ENCODE measurements at regions not wholly inside any gene's neighbourhood (a gene's known extent, or its start where the extent isn't known, plus 50 kb on each side); places are given as distances from the start of the nearest gene placed in this dataset.

GRCh38 chr18:27394687-27395086 is 209.6 kb upstream of the CHST9 start:
- DNase-seq (ENCODE audit: extremely low spot score), result no peak
- no peaks in the 10 kb centered on the region for H3K36me3 ChIP-seq (ENCODE audit: insufficient read depth)
- H3K4me3 ChIP-seq (ENCODE audit: low read depth, low read length), result no peak overlapping the region
- no peaks in the 10 kb centered on the region for H3K4me1 ChIP-seq (ENCODE audit: insufficient read depth)
- WGBS, result 73% methylated on average over 3 of the region's 3 CpGs
- H3K27ac ChIP-seq (ENCODE audit: low read depth), result no peak overlapping the region

GRCh38 chr18:27382567-27383216 is 197.6 kb upstream of the CHST9 start:
- WGBS, result 54% methylated on average over 4 of the region's 4 CpGs
- H3K36me3 ChIP-seq (ENCODE audit: insufficient read depth), result no peaks in the 10 kb centered on the region
- no peak for DNase-seq (ENCODE audit: extremely low spot score)
- no peak overlapping the region for H3K27ac ChIP-seq (ENCODE audit: low read depth)
- no peak overlapping the region for H3K4me3 ChIP-seq (ENCODE audit: low read depth, low read length)
- H3K4me1 ChIP-seq (ENCODE audit: insufficient read depth), result no peaks in the 10 kb centered on the region

- 58% methylated on average over 2 of the region's 2 CpGs for WGBS
- Histone ChIP-seq H3K4me3 (ENCODE audit: low read depth, low read length) (no peak overlapping the region), H3K36me3 (ENCODE audit: insufficient read depth) (no peaks in the 10 kb centered on the region), H3K4me1 (ENCODE audit: insufficient read depth) (no peaks in the 10 kb centered on the region), H3K27ac (ENCODE audit: low read depth) (no peak overlapping the region)
- DNase-seq (ENCODE audit: extremely low spot score), result no peak
Observed at GRCh38 chr18:27378431-27379095, 193.5 kb upstream of the CHST9 start.

GRCh38 chr18:27377251-27377650 is 192.1 kb upstream of the CHST9 start:
- 70% methylated on average over 1 of the region's 1 CpG for WGBS
- no peak overlapping the region for H3K27ac ChIP-seq (ENCODE audit: low read depth)
- no peak for DNase-seq (ENCODE audit: extremely low spot score)
- H3K36me3 ChIP-seq (ENCODE audit: insufficient read depth), result no peaks in the 10 kb centered on the region
- H3K4me1 ChIP-seq (ENCODE audit: insufficient read depth), result no peaks in the 10 kb centered on the region
- no peak overlapping the region for H3K4me3 ChIP-seq (ENCODE audit: low read depth, low read length)

GRCh38 chr18:27372386-27372785 is 187.3 kb upstream of the CHST9 start:
- no peak overlapping the region for H3K27ac ChIP-seq (ENCODE audit: low read depth)
- no peaks in the 10 kb centered on the region for H3K4me1 ChIP-seq (ENCODE audit: insufficient read depth)
- DNase-seq (ENCODE audit: extremely low spot score), result no peak
- no peak overlapping the region for H3K4me3 ChIP-seq (ENCODE audit: low read depth, low read length)
- no peaks in the 10 kb centered on the region for H3K36me3 ChIP-seq (ENCODE audit: insufficient read depth)
- 7% methylated on average over 1 of the region's 1 CpG for WGBS

- H3K4me3 ChIP-seq (ENCODE audit: low read depth, low read length), result no peak overlapping the region
- no peaks in the 10 kb centered on the region for H3K36me3 ChIP-seq (ENCODE audit: insufficient read depth)
- no peak for DNase-seq (ENCODE audit: extremely low spot score)
- H3K27ac ChIP-seq (ENCODE audit: low read depth), result no peak overlapping the region
- 91% methylated on average over 5 of the region's 5 CpGs for WGBS
- no peaks in the 10 kb centered on the region for H3K4me1 ChIP-seq (ENCODE audit: insufficient read depth)
Observed at GRCh38 chr18:27366665-27367064, 181.6 kb upstream of the CHST9 start.

GRCh38 chr18:27366151-27366550 is 181.0 kb upstream of the CHST9 start:
- 79% methylated on average over 1 of the region's 1 CpG for WGBS
- DNase-seq (ENCODE audit: extremely low spot score), result no peak
- H3K4me1 ChIP-seq (ENCODE audit: insufficient read depth), result no peaks in the 10 kb centered on the region

GRCh38 chr18:27363872-27364271 is 178.8 kb upstream of the CHST9 start:
- no peak overlapping the region for H3K4me3 ChIP-seq (ENCODE audit: low read depth, low read length)
- no peaks in the 10 kb centered on the region for H3K36me3 ChIP-seq (ENCODE audit: insufficient read depth)
- no peak for DNase-seq (ENCODE audit: extremely low spot score)
- H3K27ac ChIP-seq (ENCODE audit: low read depth), result no peak overlapping the region
- H3K4me1 ChIP-seq (ENCODE audit: insufficient read depth), result no peaks in the 10 kb centered on the region

More at GRCh38 chr18:27366151-27366550, 181.0 kb upstream of the CHST9 start:
- no peaks in the 10 kb centered on the region for H3K36me3 ChIP-seq (ENCODE audit: insufficient read depth)
- no peak overlapping the region for H3K27ac ChIP-seq (ENCODE audit: low read depth)
- no peak overlapping the region for H3K4me3 ChIP-seq (ENCODE audit: low read depth, low read length)

- no peak for DNase-seq (ENCODE audit: extremely low spot score)
- Histone ChIP-seq H3K27ac (ENCODE audit: low read depth) (no peak overlapping the region), H3K4me1 (ENCODE audit: insufficient read depth) (no peaks in the 10 kb centered on the region), H3K4me3 (ENCODE audit: low read depth, low read length) (no peak overlapping the region), H3K36me3 (ENCODE audit: insufficient read depth) (no peaks in the 10 kb centered on the region)
- WGBS, result 59% methylated on average over 2 of the region's 2 CpGs
Observed at GRCh38 chr18:27361477-27361876, 176.4 kb upstream of the CHST9 start.

GRCh38 chr18:27355308-27355707 is 170.2 kb upstream of the CHST9 start:
- 91% methylated on average over 5 of the region's 5 CpGs for WGBS

GRCh38 chr18:27353273-27353672 is 168.2 kb upstream of the CHST9 start:
- no peak for DNase-seq (ENCODE audit: extremely low spot score)
- Histone ChIP-seq H3K4me1 (ENCODE audit: insufficient read depth) (no peaks in the 10 kb centered on the region), H3K27ac (ENCODE audit: low read depth) (no peak overlapping the region), H3K4me3 (ENCODE audit: low read depth, low read length) (no peak overlapping the region), H3K36me3 (ENCODE audit: insufficient read depth) (no peaks in the 10 kb centered on the region)
- WGBS, result 86% methylated on average over 4 of the region's 4 CpGs

More at GRCh38 chr18:27355308-27355707, 170.2 kb upstream of the CHST9 start:
- H3K27ac ChIP-seq (ENCODE audit: low read depth), result no peak overlapping the region
- H3K36me3 ChIP-seq (ENCODE audit: insufficient read depth), result no peaks in the 10 kb centered on the region
- DNase-seq (ENCODE audit: extremely low spot score), result no peak
- H3K4me1 ChIP-seq (ENCODE audit: insufficient read depth), result no peaks in the 10 kb centered on the region
- H3K4me3 ChIP-seq (ENCODE audit: low read depth, low read length), result no peak overlapping the region

- no peak overlapping the region for H3K27ac ChIP-seq (ENCODE audit: low read depth)
- no peak overlapping the region for H3K4me3 ChIP-seq (ENCODE audit: low read depth, low read length)
- no peak for DNase-seq (ENCODE audit: extremely low spot score)
- H3K4me1 ChIP-seq (ENCODE audit: insufficient read depth), result no peaks in the 10 kb centered on the region
- 79% methylated on average over 4 of the region's 4 CpGs for WGBS
- no peaks in the 10 kb centered on the region for H3K36me3 ChIP-seq (ENCODE audit: insufficient read depth)
Observed at GRCh38 chr18:27349284-27349882, 164.3 kb upstream of the CHST9 start.

GRCh38 chr18:27331606-27332005 is 146.5 kb upstream of the CHST9 start:
- 87% methylated on average over 1 of the region's 1 CpG for WGBS
- H3K4me3 ChIP-seq (ENCODE audit: low read depth, low read length), result no peak overlapping the region
- no peaks in the 10 kb centered on the region for H3K4me1 ChIP-seq (ENCODE audit: insufficient read depth)
- no peak overlapping the region for H3K27ac ChIP-seq (ENCODE audit: low read depth)
- no peak for DNase-seq (ENCODE audit: extremely low spot score)
- no peaks in the 10 kb centered on the region for H3K36me3 ChIP-seq (ENCODE audit: insufficient read depth)

GRCh38 chr18:27314996-27315395 is 129.9 kb upstream of the CHST9 start:
- DNase-seq (ENCODE audit: extremely low spot score), result peak; percentile 13
- Histone ChIP-seq H3K36me3 (ENCODE audit: insufficient read depth) (no peaks in the 10 kb centered on the region), H3K4me3 (ENCODE audit: low read depth, low read length) (no peak overlapping the region), H3K27ac (ENCODE audit: low read depth) (no peak overlapping the region), H3K4me1 (ENCODE audit: insufficient read depth) (no peaks in the 10 kb centered on the region)
- WGBS, result 44% methylated on average over 1 of the region's 1 CpG
